ENCODE measurements at regions not wholly inside any gene's neighbourhood (a gene's known extent, or its start where the extent isn't known, plus 50 kb on each side); places are given as distances from the start of the nearest gene placed in this dataset.
"Not testable (repeated sequence)": the region's sequence is repeated elsewhere in the genome, so short reads cannot be mapped to it uniquely, and the experiment has no call there.

GRCh38 chr7:97928844-97929243, 56.6 kb upstream of the ASNS start:
- H3K27me3 ChIP-seq; H3K27ac ChIP-seq; H3K4me1 ChIP-seq; intact Hi-C loops (cut with DNase I; ENCODE audit: low total_unique reads); DNase-seq (ENCODE audit: low spot score in 2 of 2); H3K4me3 ChIP-seq; H3K9me3 ChIP-seq; H3K36me3 ChIP-seq: not testable (repeated sequence)

- intact Hi-C loops (cut with DNase I; ENCODE audit: low total_unique reads); H3K9me3 ChIP-seq; DNase-seq (ENCODE audit: low spot score in 2 of 2); H3K27me3 ChIP-seq; H3K4me1 ChIP-seq; H3K36me3 ChIP-seq; H3K27ac ChIP-seq: not testable (repeated sequence)
- H3K4me3 ChIP-seq = peak overlapping the region; percentile 35 to 76 (median 50)
- peak in 2 of 3 donors; percentile 10 to 74 for TF ChIP-seq CTCF (IDR thresholded peaks at IDR 0.05)
These were observed 55.9 kb upstream of the ASNS start for GRCh38 chr7:97927790-97928748.

Measured in breast epithelium (tissue), 4 donors.